HFF-Myc (cell line): ENCODE measurements at regions not wholly inside any gene's neighbourhood (a gene's known extent, or its start where the extent isn't known, plus 50 kb on each side); places are given as distances from the start of the nearest gene placed in this dataset.

Experiments used
- DNase-seq: peaks from one replicate; pipeline ENCODE4 v3.0.0-alpha.2; 2011; ENCODE audit warnings: low read depth; ENCODE audit errors: extremely low read depth
- H3K4me3 ChIP-seq: replicated peaks from 2 replicates; pipeline ENCODE4 v1.5.1; 2011; ENCODE audit warnings: low read depth, mild to moderate bottlenecking, control low read depth, low read length
- TF ChIP-seq, protein P1 (sequence below): IDR thresholded peaks from 2 replicates; pipeline ENCODE4 v1.5.1; 2012; ENCODE audit warnings: mild to moderate bottlenecking, low read depth, low read length, control low read depth; ENCODE audit errors: missing control alignments

DNA sequence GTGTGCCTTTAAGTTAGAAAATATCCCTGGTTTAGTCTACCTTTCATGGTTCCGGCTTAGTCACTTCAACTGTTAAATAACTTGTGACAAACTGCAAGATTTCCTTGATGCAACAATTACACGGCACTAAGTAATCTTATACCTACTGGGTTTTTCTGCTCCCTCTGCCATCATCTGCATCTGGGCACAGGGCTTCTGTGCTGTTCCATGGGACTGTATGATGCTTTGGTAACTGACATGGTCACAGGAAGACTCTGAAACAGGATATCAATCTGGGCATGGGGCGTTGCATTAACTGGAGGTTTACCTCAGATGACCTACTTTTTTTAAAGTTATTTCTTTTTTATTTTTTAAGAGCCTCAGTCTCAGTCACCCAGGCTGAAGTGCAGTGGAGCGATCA is 365.4 kb downstream of the SS18 start:
- H3K4me3 ChIP-seq = no peak overlapping the region
- TF ChIP-seq, protein P1, sequence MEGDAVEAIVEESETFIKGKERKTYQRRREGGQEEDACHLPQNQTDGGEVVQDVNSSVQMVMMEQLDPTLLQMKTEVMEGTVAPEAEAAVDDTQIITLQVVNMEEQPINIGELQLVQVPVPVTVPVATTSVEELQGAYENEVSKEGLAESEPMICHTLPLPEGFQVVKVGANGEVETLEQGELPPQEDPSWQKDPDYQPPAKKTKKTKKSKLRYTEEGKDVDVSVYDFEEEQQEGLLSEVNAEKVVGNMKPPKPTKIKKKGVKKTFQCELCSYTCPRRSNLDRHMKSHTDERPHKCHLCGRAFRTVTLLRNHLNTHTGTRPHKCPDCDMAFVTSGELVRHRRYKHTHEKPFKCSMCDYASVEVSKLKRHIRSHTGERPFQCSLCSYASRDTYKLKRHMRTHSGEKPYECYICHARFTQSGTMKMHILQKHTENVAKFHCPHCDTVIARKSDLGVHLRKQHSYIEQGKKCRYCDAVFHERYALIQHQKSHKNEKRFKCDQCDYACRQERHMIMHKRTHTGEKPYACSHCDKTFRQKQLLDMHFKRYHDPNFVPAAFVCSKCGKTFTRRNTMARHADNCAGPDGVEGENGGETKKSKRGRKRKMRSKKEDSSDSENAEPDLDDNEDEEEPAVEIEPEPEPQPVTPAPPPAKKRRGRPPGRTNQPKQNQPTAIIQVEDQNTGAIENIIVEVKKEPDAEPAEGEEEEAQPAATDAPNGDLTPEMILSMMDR = no peak
- no peak for DNase-seq

DNA sequence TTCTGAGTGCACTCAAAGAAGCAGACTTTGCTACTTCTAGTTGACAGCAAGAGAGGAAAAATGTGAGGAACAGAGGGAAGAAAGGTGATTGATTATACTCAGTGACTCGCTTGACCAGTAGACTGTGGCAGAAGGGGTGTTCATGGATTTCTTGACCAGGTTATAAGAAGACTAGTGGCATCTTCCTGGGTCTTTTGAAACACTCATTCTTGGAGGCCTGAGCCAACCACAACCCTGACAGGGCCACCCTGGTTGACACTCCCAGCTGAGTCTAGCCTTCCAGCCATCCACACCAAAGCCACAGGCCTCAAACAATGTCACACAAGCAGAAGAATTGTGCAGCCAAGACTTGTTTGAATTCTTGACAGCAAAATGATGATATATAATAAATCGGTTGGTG is 366.3 kb downstream of the SS18 start:
- TF ChIP-seq, protein P1 = no peak
- DNase-seq = no peak
- H3K4me3 ChIP-seq = no peak overlapping the region

DNA sequence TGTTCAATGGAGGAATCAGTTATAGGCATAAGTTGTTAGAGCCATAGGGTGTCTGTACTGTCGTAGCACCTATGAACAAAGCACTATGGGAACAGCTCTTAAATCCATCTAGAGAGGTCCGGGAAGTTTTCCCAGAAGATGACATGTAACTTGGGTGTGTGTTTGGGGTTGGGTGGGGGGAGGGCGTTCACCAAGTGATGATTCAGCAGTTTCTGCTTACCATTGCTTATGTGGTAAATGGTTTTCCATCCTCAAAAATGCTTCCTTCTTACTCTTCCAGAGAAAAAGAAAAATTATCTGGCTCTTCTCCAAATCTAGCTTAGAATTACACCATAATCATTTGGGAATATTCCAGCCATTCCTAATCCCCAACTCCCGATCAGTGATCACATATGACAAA is 361.1 kb upstream of the ZNF521 start:
- DNase-seq = no peak
- TF ChIP-seq, protein P1 = no peak
- no peak overlapping the region for H3K4me3 ChIP-seq

- H3K4me3 ChIP-seq = no peak overlapping the region
- TF ChIP-seq, protein P1 = no peak
- no peak for DNase-seq
Measured at GRCh38 chr18:25710981-25711380, 359.0 kb upstream of the ZNF521 start.

DNA sequence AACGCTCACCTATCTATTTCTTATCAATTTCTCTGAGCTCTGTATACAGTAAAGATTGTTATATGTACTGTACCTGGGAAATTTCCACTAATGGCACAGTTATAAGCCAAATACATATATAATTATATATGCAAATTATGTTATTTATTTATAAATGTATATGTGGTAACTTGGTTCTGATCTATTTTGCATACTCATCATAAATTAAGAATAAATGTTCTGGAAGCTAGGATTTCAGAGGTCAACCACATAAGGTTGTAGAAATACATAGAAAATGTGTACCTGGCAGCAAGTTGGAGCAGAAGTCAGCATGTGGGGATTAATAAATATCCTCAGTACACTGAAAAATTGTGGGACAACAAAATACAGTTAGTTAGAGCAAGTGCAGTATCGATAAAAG is 353.7 kb upstream of the ZNF521 start:
- H3K4me3 ChIP-seq = no peak overlapping the region
- DNase-seq = no peak
- TF ChIP-seq, protein P1 = no peak

- no peak overlapping the region for H3K4me3 ChIP-seq
- DNase-seq = no peak
- TF ChIP-seq, protein P1 = no peak
Measured at GRCh38 chr18:25704494-25704893, 352.5 kb upstream of the ZNF521 start.

DNA sequence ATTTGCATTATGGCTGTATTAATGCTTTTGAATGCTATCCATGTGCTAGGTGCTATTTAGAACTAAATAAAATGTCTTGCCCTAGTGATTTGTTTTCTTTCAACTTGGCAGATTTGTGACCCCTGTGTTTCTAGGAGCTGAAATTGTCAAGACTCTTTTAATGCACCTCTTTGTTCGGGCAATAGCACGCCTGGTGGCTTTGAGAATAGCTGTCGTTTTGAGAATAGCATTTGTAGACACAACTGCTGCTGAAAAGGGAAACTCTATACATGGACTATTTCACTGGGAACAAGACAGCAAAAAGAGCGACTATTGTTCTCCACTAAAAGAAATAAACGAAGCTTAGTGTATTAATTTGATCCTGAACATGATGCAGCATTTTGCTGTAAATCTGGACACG is 352.1 kb upstream of the ZNF521 start:
- TF ChIP-seq, protein P1 = no peak
- H3K4me3 ChIP-seq = no peak overlapping the region
- DNase-seq = no peak
